GM13977 (cell line): ENCODE measurements at regions not wholly inside any gene's neighbourhood (a gene's known extent, or its start where the extent isn't known, plus 50 kb on each side); places are given as distances from the start of the nearest gene placed in this dataset.

Experiments
- DNase-seq: peaks from one replicate; pipeline ENCODE4 v3.0.0; 2012; ENCODE audit warnings: low spot score
- CTCF ChIP-seq: IDR thresholded peaks from 2 replicates; pipeline ENCODE4 v1.5.1; 2012; ENCODE audit warnings: mild to moderate bottlenecking, control low read depth; ENCODE audit not compliant: insufficient read depth; ENCODE audit errors: extremely low read depth, missing control alignments
- in situ Hi-C: fragments of 300-500 bp; cut with MboI; formaldehyde crosslinking; loops from one replicate; pipeline ENCODE4 v1.12.0; 2022; ENCODE audit warnings: low sequenced_read_pairs, low pct_unique_long_range_greater_than_20kb, mixed read lengths, inconsistent platforms; ENCODE audit not compliant: unreplicated experiment

GRCh38 chr5:4531756-4532704 is 608.1 kb upstream of the ADAMTS16 start:
- no peak for DNase-seq
- in situ Hi-C loops = no loop called here
- TF ChIP-seq CTCF = no peak

- in situ Hi-C loops = no loop called here
- TF ChIP-seq CTCF = no peak
Observed at GRCh38 chr5:4532705-4533080, 607.4 kb upstream of the ADAMTS16 start.

GRCh38 chr5:4533457-4534105 is 606.5 kb upstream of the ADAMTS16 start:
- no peak for DNase-seq
- TF ChIP-seq CTCF = no peak
- in situ Hi-C loops = no loop called here

More at GRCh38 chr5:4532705-4533080, 607.4 kb upstream of the ADAMTS16 start:
- DNase-seq = no peak

GRCh38 chr5:4537489-4537888 is 602.6 kb upstream of the ADAMTS16 start:
- TF ChIP-seq CTCF = no peak
- in situ Hi-C loops = no loop called here
- DNase-seq = no peak

GRCh38 chr5:4540375-4541173 is 599.6 kb upstream of the ADAMTS16 start:
- TF ChIP-seq CTCF = no peak
- no peak for DNase-seq
- in situ Hi-C loops = no loop called here

- in situ Hi-C loops = no loop called here
- no peak for TF ChIP-seq CTCF
- DNase-seq = no peak
Observed at GRCh38 chr5:4541334-4541733, 598.8 kb upstream of the ADAMTS16 start.
